ENCODE measurements at regions not wholly inside any gene's neighbourhood (a gene's known extent, or its start where the extent isn't known, plus 50 kb on each side); places are given as distances from the start of the nearest gene placed in this dataset.

- H3K27me3 Mint-ChIP-seq (ENCODE audit: insufficient read depth, low read depth) = no peaks in the 10 kb centered on the region
- Histone ChIP-seq H3K36me3 (no peaks in the 10 kb centered on the region), H3F3A (ENCODE audit: low read depth) (no peaks in the 10 kb centered on the region), H3K79me2 (ENCODE audit: low read depth) (no peaks in the 10 kb centered on the region), H3K4me2 (no peak overlapping the region), H3K9ac (no peak overlapping the region), H3K27me3 (no peaks in the 10 kb centered on the region), H3K4me1 (no peaks in the 10 kb centered on the region), H2AFZ (replicated peaks) (no peak overlapping the region), H4K20me1 (ENCODE audit: low read depth) (no peaks in the 10 kb centered on the region), H3K27ac (no peak overlapping the region), H3K4me3 (no peak overlapping the region), H3K9me3 (ENCODE audit: low read depth) (no peaks in the 10 kb centered on the region)
- no peaks in the 10 kb centered on the region for H3K36me3 Mint-ChIP-seq
- H3K9me3 Mint-ChIP-seq = no peaks in the 10 kb centered on the region
- H3K4me1 Mint-ChIP-seq = peaks cover 3% of the 10 kb centered on the region
- no peak for TF ChIP-seq CTCF (IDR thresholded peaks at IDR 0.05)
- TF ChIP-seq EZH2 (IDR thresholded peaks at IDR 0.05) = no peak
- TF ChIP-seq EZH2phosphoT487 (IDR thresholded peaks at IDR 0.05) = no peak
- no peak overlapping the region for H3K4me3 Mint-ChIP-seq
- no peak for DNase-seq (ENCODE audit: low spot score)
- no peak overlapping the region for H3K27ac Mint-ChIP-seq
These were observed 216.9 kb upstream of the SMLR1 start for GRCh38 chr6:130610303-130610702.

GRCh38 chr6:130611366-130611765, 215.8 kb upstream of the SMLR1 start:
- H3K4me2 ChIP-seq = no peak overlapping the region
- DNase-seq (ENCODE audit: low spot score) = no peak

GRCh38 chr6:130613176-130613575, 214.0 kb upstream of the SMLR1 start:
- Histone ChIP-seq H3K9me3 (ENCODE audit: low read depth) (no peaks in the 10 kb centered on the region), H3K4me1 (peaks cover 12% of the 10 kb centered on the region), H3K9ac (no peak overlapping the region), H3K36me3 (no peaks in the 10 kb centered on the region), H4K20me1 (ENCODE audit: low read depth) (no peaks in the 10 kb centered on the region), H3K4me2 (no peak overlapping the region), H3F3A (ENCODE audit: low read depth) (no peaks in the 10 kb centered on the region), H3K27ac (no peak overlapping the region), H3K27me3 (no peaks in the 10 kb centered on the region), H3K4me3 (no peak overlapping the region), H2AFZ (replicated peaks) (no peak overlapping the region), H3K79me2 (ENCODE audit: low read depth) (no peaks in the 10 kb centered on the region)
- TF ChIP-seq EZH2 (IDR thresholded peaks at IDR 0.05) (no peak), EZH2phosphoT487 (IDR thresholded peaks at IDR 0.05) (no peak), CTCF (IDR thresholded peaks at IDR 0.05) (no peak)
- no peak overlapping the region for H3K27ac Mint-ChIP-seq
- H3K4me3 Mint-ChIP-seq = no peak overlapping the region
- no peak for DNase-seq (ENCODE audit: low spot score)
- no peaks in the 10 kb centered on the region for H3K27me3 Mint-ChIP-seq (ENCODE audit: insufficient read depth, low read depth)
- peaks cover 14% of the 10 kb centered on the region for H3K4me1 Mint-ChIP-seq
- H3K9me3 Mint-ChIP-seq = no peaks in the 10 kb centered on the region
- no peaks in the 10 kb centered on the region for H3K36me3 Mint-ChIP-seq

More at GRCh38 chr6:130611366-130611765, 215.8 kb upstream of the SMLR1 start:
- H3K9me3 Mint-ChIP-seq = no peaks in the 10 kb centered on the region
- H3K36me3 Mint-ChIP-seq = no peaks in the 10 kb centered on the region
- TF ChIP-seq EZH2phosphoT487 (IDR thresholded peaks at IDR 0.05) (no peak), CTCF (IDR thresholded peaks at IDR 0.05) (no peak), EZH2 (IDR thresholded peaks at IDR 0.05) (no peak)
- H3K27ac Mint-ChIP-seq = no peak overlapping the region
- Histone ChIP-seq H3K9ac (no peak overlapping the region), H3K27me3 (no peaks in the 10 kb centered on the region), H3K79me2 (ENCODE audit: low read depth) (no peaks in the 10 kb centered on the region), H3K4me1 (no peaks in the 10 kb centered on the region), H3K36me3 (no peaks in the 10 kb centered on the region), H4K20me1 (ENCODE audit: low read depth) (no peaks in the 10 kb centered on the region), H2AFZ (replicated peaks) (no peak overlapping the region), H3K27ac (no peak overlapping the region), H3K9me3 (ENCODE audit: low read depth) (no peaks in the 10 kb centered on the region), H3K4me3 (no peak overlapping the region), H3F3A (ENCODE audit: low read depth) (no peaks in the 10 kb centered on the region)
- H3K4me1 Mint-ChIP-seq = peaks cover 5% of the 10 kb centered on the region
- no peak overlapping the region for H3K4me3 Mint-ChIP-seq
- H3K27me3 Mint-ChIP-seq (ENCODE audit: insufficient read depth, low read depth) = no peaks in the 10 kb centered on the region
